Thyroid gland (tissue), 4 donors: ENCODE measurements at regions not wholly inside any gene's neighbourhood (a gene's known extent, or its start where the extent isn't known, plus 50 kb on each side); places are given as distances from the start of the nearest gene placed in this dataset.

Experiments used
- CTCF ChIP-seq, 6 experiments: fragments of 200-600 bp in 3 of 6; fragments of 450-650 bp in 3 of 6; sonication (generic) in 3 of 6; IDR thresholded peaks; one replicate each; pipeline ENCODE4 v1.5.1; 2016 to 2019; ENCODE audit warnings: antibody characterized with exemption in 6 of 6, mild to moderate bottlenecking in 2 of 6, inconsistent platforms in 1 of 6, moderate library complexity in 1 of 6
- POLR2A ChIP-seq, 2 donors: fragments of 450-650 bp; IDR thresholded peaks; one replicate each; pipeline ENCODE4 v1.6.1; 2017; ENCODE audit warnings: antibody characterized with exemption in 2 of 2, mild to moderate bottlenecking in 2 of 2, moderate library complexity in 1 of 2

- TF ChIP-seq POLR2A (IDR thresholded peaks at IDR 0.05) (no peak), CTCF (IDR thresholded peaks at IDR 0.05) (no peak)
Observed at GRCh38 chr15:56788359-56788758, 55.0 kb upstream of the ZNF280D start.
